ENCODE measurements at regions not wholly inside any gene's neighbourhood (a gene's known extent, or its start where the extent isn't known, plus 50 kb on each side); places are given as distances from the start of the nearest gene placed in this dataset.

- TF ChIP-seq CTCF (IDR thresholded peaks at IDR 0.05; ENCODE audit: poor library complexity) = no peak
- TF ChIP-seq EZH2phosphoT487 (IDR thresholded peaks at IDR 0.05; ENCODE audit: low read depth, severe bottlenecking, unreplicated experiment) = no peak
These were observed 156.0 kb upstream of the TTC29 start for GRCh38 chr4:147101678-147102077.
